Nephron (organoid): ENCODE measurements at regions not wholly inside any gene's neighbourhood (a gene's known extent, or its start where the extent isn't known, plus 50 kb on each side); places are given as distances from the start of the nearest gene placed in this dataset.

Experiments
- H3K27ac Mint-ChIP-seq, 3 experiments: 2 replicates each; pipeline ENCODE4 v1.8.0; 2020; ENCODE audit warnings: mixed read lengths in 3 of 3, mild to moderate bottlenecking in 2 of 3, moderate library complexity in 1 of 3
- H3K27me3 Mint-ChIP-seq: 2 replicates; pipeline ENCODE4 v1.8.0; 2021; ENCODE audit warnings: low read depth, mild to moderate bottlenecking, moderate library complexity, mixed read lengths
- H3K36me3 Mint-ChIP-seq: 2 replicates; pipeline ENCODE4 v1.8.0; 2020; ENCODE audit warnings: low read depth, mixed read lengths
- H3K4me1 Mint-ChIP-seq: 2 replicates; pipeline ENCODE4 v1.8.0; 2020; ENCODE audit warnings: mixed read lengths
- H3K4me3 Mint-ChIP-seq, 3 experiments: 2 replicates each; pipeline ENCODE4 v1.8.0; 2020; ENCODE audit warnings: mild to moderate bottlenecking in 3 of 3, mixed read lengths in 3 of 3, moderate library complexity in 2 of 3
- H3K9me3 Mint-ChIP-seq: 2 replicates; pipeline ENCODE4 v1.8.0; 2020; ENCODE audit warnings: mixed read lengths
- CTCF ChIP-seq, 3 experiments: fragments of 200-600 bp; sonication (generic); IDR thresholded peaks; one replicate each; pipeline ENCODE4 v1.5.0; 2021; ENCODE audit warnings: antibody characterized with exemption in 3 of 3; ENCODE audit not compliant: unreplicated experiment in 3 of 3

- Mint-ChIP-seq H3K9me3 (no peaks in the 10 kb centered on the region), H3K36me3 (no peaks in the 10 kb centered on the region), H3K4me3 (no peak overlapping the region), H3K27ac (no peak overlapping the region), H3K27me3 (no peaks in the 10 kb centered on the region), H3K4me1 (peaks cover 14% of the 10 kb centered on the region)
- TF ChIP-seq CTCF (IDR thresholded peaks at IDR 0.05; ENCODE audit: unreplicated experiment in 3 of 3): no peak
Observed at GRCh38 chr9:118295413-118295812, 591.2 kb downstream of the TLR4 start.

- Mint-ChIP-seq H3K4me1 (peaks cover 32% of the 10 kb centered on the region), H3K27ac (no peak overlapping the region), H3K27me3 (no peaks in the 10 kb centered on the region), H3K9me3 (no peaks in the 10 kb centered on the region), H3K4me3 (no peak overlapping the region), H3K36me3 (no peaks in the 10 kb centered on the region)
- no peak for TF ChIP-seq CTCF (IDR thresholded peaks at IDR 0.05; ENCODE audit: unreplicated experiment in 3 of 3)
Observed at GRCh38 chr9:118302721-118303120, 598.5 kb downstream of the TLR4 start.

- no peak for TF ChIP-seq CTCF (IDR thresholded peaks at IDR 0.05; ENCODE audit: unreplicated experiment in 3 of 3)
- Mint-ChIP-seq H3K36me3 (no peaks in the 10 kb centered on the region), H3K27me3 (no peaks in the 10 kb centered on the region), H3K9me3 (no peaks in the 10 kb centered on the region), H3K4me3 (no peak overlapping the region), H3K27ac (no peak overlapping the region), H3K4me1 (peaks cover 32% of the 10 kb centered on the region)
Observed at GRCh38 chr9:118303216-118303615, 599.0 kb downstream of the TLR4 start.

- Mint-ChIP-seq H3K27me3 (no peaks in the 10 kb centered on the region), H3K36me3 (no peaks in the 10 kb centered on the region), H3K9me3 (no peaks in the 10 kb centered on the region), H3K4me3 (no peak overlapping the region), H3K27ac (peak overlapping the region in 1 of 3 experiments; percentile 37), H3K4me1 (peaks cover 18% of the 10 kb centered on the region)
- no peak for TF ChIP-seq CTCF (IDR thresholded peaks at IDR 0.05; ENCODE audit: unreplicated experiment in 3 of 3)
Observed at GRCh38 chr9:118305331-118305730, 601.1 kb downstream of the TLR4 start.

- Mint-ChIP-seq H3K4me1 (peaks cover 18% of the 10 kb centered on the region), H3K36me3 (no peaks in the 10 kb centered on the region), H3K27ac (peak overlapping the region in 1 of 3 experiments; percentile 12), H3K9me3 (no peaks in the 10 kb centered on the region), H3K27me3 (no peaks in the 10 kb centered on the region), H3K4me3 (no peak overlapping the region)
- no peak for TF ChIP-seq CTCF (IDR thresholded peaks at IDR 0.05; ENCODE audit: unreplicated experiment in 3 of 3)
Observed at GRCh38 chr9:118306801-118307200, 602.6 kb downstream of the TLR4 start.

GRCh38 chr9:118313965-118314364, 609.8 kb downstream of the TLR4 start:
- no peak for TF ChIP-seq CTCF (IDR thresholded peaks at IDR 0.05; ENCODE audit: unreplicated experiment in 3 of 3)
- H3K9me3 Mint-ChIP-seq: no peaks in the 10 kb centered on the region
- no peak overlapping the region for H3K27ac Mint-ChIP-seq

More at GRCh38 chr9:118313965-118314364, 609.8 kb downstream of the TLR4 start:
- H3K27me3 Mint-ChIP-seq: no peaks in the 10 kb centered on the region
- H3K4me1 Mint-ChIP-seq: no peaks in the 10 kb centered on the region
- no peaks in the 10 kb centered on the region for H3K36me3 Mint-ChIP-seq
- H3K4me3 Mint-ChIP-seq: no peak overlapping the region
